ENCODE measurements at regions not wholly inside any gene's neighbourhood (a gene's known extent, or its start where the extent isn't known, plus 50 kb on each side); places are given as distances from the start of the nearest gene placed in this dataset.

DNA sequence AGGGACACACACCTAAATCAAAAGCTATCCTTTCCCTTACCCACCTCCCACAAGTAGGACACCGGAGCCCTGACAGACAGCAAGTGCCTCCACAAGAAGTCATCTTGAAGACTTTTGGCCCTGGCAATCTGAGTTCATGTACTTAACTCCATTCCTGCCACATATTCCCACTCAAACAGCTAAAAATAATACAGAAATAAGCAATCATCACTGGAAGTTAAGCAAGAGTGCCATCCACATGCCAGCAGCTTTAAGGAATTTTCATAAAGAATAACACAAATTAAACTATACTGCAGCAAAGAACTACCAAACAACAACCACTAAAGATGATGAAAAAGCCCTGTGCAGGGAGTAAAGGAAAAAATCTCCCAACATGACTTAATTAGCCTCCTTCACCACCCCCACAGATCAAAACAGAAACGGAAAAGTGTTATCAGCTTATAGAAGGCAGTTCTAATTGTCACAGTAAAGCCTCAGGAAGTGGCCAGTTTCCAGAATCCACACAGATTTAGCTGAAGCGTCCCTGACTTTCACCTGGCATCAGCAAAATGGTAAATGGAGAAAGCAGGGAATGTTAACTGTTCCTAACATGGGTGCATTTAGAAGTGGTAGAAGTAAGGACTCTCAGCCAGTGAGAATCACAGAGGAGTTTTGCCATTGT, 343.9 kb downstream of the TBC1D4 start:
- POLR2A ChIA-PET = no interaction called here

DNA sequence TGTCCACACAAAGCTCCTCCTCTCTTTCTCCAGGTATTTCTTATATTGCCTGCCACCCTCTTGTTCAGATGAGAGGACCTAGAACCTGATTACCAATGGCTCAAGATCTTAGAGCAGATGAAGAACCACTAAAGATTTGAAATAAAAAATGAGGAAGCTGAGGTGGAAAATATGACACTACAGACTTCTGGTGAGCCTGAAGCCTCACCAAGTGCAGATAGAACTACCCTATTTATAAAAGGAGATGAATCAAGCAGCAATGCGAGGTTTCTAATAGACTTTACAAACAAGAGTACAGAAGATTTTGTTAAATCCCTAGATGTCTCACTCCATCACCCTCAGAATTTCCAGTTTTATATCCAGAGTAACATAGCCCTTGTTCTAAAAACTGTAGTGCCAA, 345.8 kb downstream of the TBC1D4 start:
- CTCF ChIA-PET = no interaction called here
- POLR2A ChIA-PET = no interaction called here

More for the DNA sequence above, 343.9 kb downstream of the TBC1D4 start:
- CTCF ChIA-PET = no interaction called here

DNA sequence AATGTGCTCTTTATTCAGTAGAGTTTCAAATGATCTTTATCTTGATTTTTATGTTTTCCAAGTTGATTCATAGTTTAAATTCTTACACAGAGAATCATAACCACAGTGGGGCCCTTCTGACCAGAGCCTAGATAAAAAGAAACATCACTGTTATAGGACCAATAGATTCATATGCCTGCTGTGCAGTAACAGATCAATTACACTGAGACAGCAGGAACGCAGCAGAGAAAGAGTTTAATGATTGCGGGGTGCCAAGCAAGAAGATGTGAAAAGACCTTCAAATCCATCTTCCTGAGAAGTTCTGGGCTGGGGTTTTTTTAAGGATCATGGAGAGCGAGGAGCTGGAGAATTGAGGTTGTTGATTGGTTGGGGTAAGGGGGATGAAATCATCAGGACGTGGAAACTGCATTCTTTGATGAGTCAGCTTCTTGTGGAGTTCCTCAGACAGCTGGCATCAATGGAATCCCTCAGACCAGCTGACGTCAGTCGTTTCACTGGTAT, 346.6 kb downstream of the TBC1D4 start:
- POLR2A ChIA-PET = no interaction called here
- CTCF ChIA-PET = no interaction called here

DNA sequence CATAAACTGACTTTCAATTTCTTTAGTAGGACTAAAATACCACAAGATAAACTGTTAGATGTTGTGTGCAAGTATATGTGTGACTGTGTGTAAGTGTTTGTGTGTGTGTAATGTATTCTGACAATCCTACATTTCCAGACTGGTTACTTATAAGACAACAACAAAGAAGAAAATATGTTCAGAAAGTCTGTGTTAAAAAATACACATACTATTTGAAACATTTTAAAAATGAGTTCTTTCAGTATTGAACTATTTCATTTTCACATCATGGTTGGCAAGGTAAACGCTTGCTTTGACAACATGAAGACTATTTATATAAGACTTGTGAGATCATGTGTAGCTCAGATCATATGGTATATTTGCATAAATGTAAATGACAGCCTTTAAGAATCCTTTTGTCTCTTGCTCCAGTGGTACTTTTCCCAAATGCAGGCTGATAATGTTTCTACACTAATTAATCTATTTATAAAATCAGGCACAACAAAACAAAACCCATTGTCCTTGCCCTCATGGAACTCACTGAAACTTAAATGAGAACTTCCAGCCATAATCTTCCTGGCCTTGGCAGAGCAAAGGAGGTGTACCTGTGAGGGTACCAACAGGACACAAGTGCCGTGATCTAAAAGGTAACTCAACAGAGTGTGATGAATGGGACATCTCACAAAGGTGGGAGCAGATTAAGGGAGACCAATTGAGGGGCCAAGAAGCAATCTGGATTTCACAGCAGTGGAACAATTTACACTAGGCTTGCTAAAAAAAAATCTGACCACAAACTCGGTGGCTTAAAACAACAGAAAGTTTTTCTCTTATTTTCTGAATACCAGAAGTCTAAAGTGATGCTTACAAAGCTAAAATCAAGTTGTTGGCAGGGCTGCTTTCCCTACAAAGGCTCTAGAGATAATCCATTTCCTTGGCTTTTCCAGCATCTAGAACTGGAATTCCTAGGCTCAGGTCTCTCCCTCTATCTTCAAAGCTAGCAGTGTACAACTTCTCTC, 349.0 kb downstream of the TBC1D4 start:
- ChIA-PET CTCF (no interaction called here), POLR2A (no interaction called here)

DNA sequence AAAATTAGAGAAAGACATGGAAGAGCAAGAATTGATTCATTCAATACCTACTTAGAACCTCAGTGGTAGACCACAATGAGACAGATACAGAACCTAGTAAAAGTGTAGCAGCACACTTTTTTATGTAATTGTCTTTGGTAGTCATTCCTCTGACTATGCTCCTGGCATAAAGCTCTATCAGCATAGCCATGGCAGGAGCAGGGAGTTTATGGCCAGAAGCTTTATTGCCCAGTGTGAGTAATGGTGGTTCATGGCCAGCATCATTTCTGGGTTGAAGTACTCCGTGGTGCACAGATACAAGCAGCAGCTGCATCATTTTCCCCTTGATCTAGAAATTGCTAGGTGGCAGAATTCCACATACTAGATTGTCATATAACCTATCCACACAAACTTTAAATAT, 352.6 kb downstream of the TBC1D4 start:
- ChIA-PET POLR2A (no interaction called here), CTCF (no interaction called here)

DNA sequence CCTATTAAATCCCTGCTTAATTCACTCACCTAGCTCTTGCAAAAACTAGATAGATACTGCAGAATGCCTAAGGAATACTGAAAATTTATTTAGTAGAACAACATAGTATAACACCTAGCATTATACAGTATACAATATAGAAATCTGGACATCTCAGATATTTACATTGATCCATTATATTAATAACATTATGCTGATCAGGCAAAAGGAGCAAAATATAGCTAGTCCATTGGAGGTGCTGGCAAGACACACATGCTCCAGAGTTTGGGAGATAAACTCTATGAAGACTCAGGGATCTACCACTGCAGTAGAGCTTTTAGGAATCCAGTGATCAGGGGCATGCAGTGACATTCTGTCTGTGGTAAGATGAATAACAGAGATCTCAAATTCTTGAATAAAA, 357.6 kb downstream of the TBC1D4 start:
- CTCF ChIA-PET = no interaction called here
- POLR2A ChIA-PET = no interaction called here

DNA sequence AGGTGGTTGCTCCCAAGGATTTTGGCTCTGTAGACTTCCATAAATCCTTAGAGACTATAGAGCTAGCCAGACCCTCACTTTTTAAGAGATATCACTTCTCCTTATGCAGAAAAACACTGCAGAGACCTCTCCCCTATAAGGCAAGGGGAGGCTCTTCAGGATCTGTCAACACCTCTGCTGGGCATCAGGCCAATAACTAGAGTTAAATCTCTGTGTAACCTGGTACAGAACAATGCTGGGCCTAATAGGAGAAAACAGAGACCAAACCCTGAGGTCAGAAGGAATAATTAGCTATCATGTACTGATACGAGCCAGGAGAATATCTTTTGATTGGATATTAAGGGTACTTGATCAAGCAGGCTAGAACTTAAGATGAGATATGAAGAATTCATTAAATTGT, 358.5 kb downstream of the TBC1D4 start:
- POLR2A ChIA-PET = no interaction called here
- CTCF ChIA-PET = no interaction called here

DNA sequence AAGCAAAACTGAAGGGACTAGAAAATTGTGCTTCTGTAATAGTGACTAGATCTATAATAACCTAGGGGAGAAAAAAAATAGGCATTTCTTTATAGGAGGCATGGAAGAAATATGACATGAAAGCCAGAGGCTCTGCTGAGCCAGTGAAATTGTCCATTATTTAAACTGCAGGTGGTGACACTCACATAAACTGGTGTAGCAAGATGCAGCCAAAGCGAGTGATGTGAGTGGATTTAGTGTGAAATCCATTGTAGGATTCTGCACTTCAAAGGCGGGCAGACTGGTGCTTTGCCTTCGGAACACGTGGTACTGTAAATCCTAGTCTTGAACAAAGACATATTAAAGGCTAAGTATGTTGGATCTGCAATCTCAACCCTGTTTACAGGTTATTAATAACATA, 361.9 kb downstream of the TBC1D4 start:
- CTCF ChIA-PET = no interaction called here
- POLR2A ChIA-PET = no interaction called here

DNA sequence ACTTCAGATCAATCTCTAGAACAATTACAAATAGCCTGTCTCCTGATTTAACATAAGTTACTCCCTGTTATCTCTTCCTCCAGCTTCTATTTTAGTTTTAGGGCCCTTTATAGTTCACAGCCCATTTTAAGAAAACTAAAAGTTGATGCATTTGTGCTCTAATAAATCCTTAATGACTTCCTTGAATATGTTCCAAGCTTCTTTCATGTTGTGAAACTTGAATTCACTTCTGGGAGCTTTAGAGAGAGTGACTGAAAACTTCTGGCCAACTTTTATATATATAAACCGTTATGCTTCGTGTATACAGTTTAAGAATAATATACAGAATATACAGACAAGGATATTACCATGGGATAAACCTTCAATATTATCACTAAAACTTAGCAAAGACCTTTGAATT, 366.8 kb downstream of the TBC1D4 start:
- ChIA-PET POLR2A (no interaction called here), CTCF (no interaction called here)

DNA sequence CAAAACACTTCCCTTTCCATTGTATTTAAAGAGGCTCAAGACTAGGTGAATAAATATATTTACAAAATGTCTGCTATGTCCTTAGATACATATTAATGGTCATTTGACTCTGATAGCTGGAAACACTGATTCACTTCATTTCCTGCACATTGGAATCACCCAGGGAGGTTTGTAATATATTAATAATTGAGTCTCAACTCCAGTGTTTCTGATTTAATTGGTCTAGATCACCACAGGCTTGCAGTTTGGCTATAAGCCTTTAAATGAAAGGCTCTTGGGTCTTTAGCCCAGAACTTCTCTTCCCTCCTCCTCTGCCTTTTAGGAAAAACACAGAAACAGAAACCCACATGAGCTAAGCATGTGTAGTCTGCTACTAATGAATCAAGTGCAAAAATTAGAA, 378.0 kb downstream of the TBC1D4 start:
- ChIA-PET CTCF (interaction anchor here (1.0 kb wide), 1 partner anchor 115 kb away, joined by 3 read pairs; no protein-coding TSS in a partner anchor), POLR2A (no interaction called here)

DNA sequence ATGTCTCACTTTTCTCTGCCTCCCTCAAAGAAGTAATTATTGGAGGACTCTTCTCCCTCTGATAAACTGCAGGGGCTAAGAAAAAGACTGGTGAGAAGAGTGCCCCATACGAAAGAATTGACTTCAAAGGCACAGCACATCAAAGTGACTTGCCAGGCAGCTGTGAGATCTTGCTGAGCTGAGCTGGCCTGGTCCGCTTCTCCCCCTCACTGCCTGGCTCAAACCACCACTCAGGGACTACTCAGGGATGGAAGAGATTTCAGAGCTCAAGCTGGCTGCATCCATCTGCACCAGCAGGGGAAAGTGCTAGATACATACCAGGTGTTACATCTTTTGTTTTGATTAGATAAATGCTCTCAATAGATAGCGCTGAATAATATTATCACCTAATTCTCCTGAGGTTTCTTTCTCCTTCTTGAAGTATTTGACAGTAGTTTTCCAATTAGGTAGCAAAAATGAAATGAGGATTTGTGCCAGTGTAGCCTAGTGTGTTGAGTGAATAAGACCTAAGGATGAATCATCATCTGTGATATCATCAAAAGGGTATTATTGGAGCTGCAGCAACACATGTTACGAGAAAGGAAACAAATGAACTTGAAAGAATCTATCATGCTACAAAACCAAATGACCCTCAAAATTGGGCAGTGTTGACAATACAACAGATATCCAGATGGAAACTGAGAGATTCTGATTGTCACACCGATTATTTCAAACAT, 379.8 kb downstream of the TBC1D4 start:
- POLR2A ChIA-PET = no interaction called here
- CTCF ChIA-PET = no interaction called here

DNA sequence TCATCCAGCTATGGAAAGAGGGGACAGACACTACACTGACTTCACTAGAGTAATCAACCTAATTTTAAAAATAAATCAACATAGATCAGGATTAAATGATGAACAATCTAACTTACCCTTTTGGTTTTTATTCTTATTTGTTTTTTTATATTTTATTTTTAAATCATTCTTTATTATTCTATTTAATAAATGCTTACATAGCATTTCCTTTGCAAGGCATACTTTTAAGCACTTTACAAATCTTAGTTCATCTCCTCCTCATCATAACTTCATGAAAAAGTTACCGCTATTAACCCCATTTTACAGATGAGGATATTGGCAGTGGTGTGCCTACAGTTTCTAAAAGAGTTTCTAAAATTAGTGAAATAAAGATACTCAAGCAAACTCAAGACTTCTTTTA, 380.6 kb downstream of the TBC1D4 start:
- ChIA-PET CTCF (no interaction called here), POLR2A (no interaction called here)

DNA sequence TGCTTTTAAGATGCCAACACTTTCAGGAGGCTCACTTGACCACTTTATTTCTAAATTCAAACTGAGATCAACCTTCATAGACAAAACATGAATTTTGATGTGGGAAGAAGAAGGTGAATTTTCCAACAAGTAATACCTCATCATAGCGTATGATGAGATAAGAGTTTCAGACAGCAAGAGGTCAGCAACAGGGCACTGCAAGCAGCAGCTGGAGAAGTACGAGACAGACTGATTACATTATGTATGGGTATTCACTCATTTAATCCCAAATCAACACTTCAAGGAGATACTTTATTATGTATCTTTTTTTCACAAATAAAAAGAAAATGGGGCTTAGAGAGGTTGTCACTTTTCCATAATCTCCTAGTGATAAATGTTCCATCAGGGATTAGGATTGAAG, 389.8 kb downstream of the TBC1D4 start:
- POLR2A ChIA-PET = no interaction called here
- CTCF ChIA-PET = no interaction called here

DNA sequence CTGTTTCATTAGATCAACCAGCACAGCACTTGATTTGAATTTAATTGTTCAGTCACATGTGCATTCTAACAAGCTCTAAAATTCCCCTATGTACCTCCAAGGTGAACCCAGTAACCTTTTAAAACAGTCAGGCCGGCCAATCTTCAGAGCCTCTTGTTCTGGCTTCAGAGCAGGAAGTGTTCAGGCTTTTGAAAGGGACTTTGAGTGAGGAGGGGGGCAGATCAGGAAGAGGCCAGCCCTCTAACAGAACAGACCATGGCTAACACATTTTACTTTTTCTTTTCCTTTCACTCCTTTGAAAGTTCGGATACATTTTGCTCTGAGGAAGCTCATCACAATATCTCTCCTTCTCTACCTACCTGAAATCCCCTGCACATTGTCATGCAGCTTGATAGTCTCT, 390.3 kb downstream of the TBC1D4 start:
- ChIA-PET POLR2A (no interaction called here), CTCF (no interaction called here)

DNA sequence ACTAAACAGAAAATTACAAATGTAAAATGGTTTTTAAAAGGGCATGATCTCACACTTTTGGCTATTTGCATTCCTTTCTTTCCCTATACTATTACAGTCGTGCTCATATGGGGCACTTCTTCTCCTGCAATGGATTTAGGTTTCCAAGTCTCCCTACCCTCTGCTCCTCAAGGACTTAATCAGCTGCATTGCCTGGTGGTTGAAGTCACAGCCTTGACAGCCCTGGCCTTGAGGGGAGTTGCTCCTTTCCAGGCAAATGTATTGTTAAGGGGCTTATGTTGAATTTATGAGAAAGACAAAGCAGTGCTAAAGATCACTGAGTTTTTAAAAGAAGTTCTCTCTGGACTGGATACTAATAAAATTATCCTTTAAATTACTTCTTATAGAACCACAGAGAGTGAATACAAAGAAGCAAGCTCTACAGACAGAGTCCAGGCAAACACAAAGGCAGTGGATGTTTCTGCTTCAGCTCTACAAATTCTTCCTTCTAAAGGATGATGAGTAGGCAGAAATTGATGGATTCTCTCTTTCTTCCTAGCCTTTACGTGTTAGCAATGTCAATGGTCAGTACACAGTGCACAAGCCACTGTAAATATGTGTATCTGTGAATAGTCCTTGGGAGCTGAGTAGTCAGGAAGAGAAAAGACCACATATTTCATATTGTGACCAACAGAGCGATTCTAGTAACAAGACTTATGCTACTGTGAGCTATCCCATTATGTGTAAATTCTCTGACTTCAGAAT, 390.9 kb downstream of the TBC1D4 start:
- CTCF ChIA-PET = no interaction called here
- POLR2A ChIA-PET = no interaction called here

DNA sequence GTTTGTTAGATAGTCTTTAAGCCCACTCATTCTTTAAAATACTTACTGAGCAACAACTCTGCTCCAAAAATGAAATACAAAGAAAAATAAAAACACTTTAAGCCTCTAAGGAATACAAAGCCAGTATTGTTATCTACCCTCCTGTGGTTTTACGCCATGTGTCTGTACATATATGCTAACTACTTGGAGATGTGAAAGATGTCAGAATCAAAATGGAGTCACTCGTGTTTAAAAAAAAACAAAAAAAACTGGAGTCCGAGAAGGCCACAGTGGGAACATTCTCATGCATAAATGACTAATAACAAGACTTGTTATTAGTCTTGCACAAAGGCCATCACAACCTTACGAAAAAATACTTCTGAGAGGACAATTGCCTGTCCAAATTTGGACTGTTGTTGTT, 393.1 kb downstream of the TBC1D4 start:
- POLR2A ChIA-PET = no interaction called here
- CTCF ChIA-PET = no interaction called here

DNA sequence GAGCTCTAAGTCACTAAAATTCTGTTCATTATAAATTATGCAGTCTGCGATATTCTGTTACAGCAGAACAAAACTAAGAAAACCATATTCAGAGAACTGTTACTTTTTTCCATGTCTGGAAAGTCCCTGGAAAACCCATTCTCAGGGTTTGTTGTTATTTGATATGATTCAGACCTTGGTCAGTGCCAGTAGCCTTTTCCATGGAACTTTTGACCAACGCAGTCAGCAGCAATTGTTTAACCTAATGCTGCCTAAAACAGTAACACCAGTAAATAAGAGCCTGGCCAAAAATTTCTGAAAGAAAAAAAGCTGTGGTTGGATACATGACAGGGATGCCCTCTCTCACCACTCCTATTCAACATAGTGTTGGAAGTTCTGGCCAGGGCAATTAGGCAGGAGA, 402.7 kb downstream of the TBC1D4 start:
- CTCF ChIA-PET = no interaction called here
- POLR2A ChIA-PET = no interaction called here

DNA sequence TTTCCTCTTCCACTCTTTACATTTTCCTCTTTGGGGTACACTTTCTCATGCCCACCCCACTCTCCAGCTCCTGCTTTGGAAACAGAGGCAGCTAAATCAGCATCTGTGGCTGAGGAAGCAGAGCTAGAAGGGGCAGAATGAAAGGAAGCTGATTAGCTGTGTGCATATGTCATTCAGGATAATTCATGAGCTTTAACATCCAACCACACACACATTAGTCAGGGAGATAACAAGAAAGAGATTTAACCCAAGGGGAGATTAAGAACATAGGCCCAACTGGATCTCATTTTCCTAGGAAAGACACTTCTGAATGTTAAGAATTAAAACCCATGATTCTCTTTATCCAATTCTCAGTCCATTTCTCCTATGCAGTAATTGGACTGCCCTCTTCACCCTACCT, 405.5 kb downstream of the TBC1D4 start:
- POLR2A ChIA-PET = no interaction called here
- CTCF ChIA-PET = no interaction called here

DNA sequence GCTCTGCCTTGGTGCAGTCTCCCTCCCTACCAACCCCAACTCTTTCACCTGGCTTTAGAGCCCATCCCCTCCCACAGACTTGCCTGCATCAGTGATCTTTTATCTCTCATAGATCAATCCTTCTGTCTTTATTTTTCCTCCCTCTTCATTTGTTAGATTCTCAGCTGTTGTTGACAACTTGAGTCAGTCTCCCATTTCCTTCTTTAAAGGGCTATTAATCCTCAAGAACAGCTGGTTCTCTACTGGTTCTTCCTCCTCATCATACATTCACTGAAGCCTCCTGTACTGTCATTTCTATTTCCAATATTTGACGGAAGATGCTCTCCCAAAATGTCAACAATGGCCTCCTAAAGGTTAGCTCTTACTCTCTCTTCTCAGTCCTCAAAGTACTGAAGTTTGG, 408.2 kb downstream of the TBC1D4 start:
- CTCF ChIA-PET = no interaction called here
- POLR2A ChIA-PET = no interaction called here

DNA sequence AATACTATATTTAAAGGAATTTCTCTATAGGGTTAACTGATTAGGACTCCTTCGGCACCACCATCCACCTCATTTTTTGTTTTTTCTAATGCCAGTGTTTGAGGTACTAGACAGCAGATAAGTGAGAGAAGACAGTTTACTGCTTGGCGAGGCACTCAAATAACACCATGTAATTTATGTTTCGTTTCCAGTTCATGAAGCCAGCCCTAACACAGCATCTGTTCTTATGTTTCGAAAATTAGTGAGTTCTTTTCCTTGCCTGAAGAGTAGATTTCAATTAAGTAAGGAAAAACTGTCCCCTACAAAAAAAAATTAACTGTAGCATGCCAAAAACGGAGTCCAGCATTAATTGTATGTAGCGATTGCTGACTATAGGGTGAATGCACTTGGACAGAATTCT, 409.1 kb downstream of the TBC1D4 start:
- CTCF ChIA-PET = no interaction called here
- POLR2A ChIA-PET = no interaction called here

All from activated CD8-positive, alpha-beta memory T cell treated with anti-CD3 and anti-CD28 coated beads for 36 hours (primary cell).